SU-DHL-6 (cell line): ENCODE measurements at regions not wholly inside any gene's neighbourhood (a gene's known extent, or its start where the extent isn't known, plus 50 kb on each side); places are given as distances from the start of the nearest gene placed in this dataset.

Experiments used
- CTCF ChIP-seq: fragments of 200-600 bp; sonication (generic); IDR thresholded peaks from one replicate; pipeline ENCODE4 v1.5.1; 2017; ENCODE audit warnings: antibody characterized with exemption, mild to moderate bottlenecking, low read length, moderate library complexity; ENCODE audit not compliant: insufficient read depth, poor library complexity, severe bottlenecking
- EZH2phosphoT487 ChIP-seq: fragments of 200-600 bp; sonication (generic), shearing (Covaris generic); conservative IDR thresholded peaks from 2 replicates; pipeline ENCODE4 v1.6.1; 2018; ENCODE audit warnings: mild to moderate bottlenecking, antibody characterized with exemption, low read length, moderate library complexity, mixed read lengths

- TF ChIP-seq CTCF (no peak), EZH2phosphoT487 (no peak)
These were observed 68.9 kb upstream of the CARD11 start for GRCh38 chr7:3112479-3113134.
